H1 (cell line): ENCODE measurements at regions not wholly inside any gene's neighbourhood (a gene's known extent, or its start where the extent isn't known, plus 50 kb on each side); places are given as distances from the start of the nearest gene placed in this dataset.

ENCODE experiments used
- CHD1 ChIP-seq: IDR thresholded peaks from 2 replicates; pipeline ENCODE4 v1.6.1; 2012; ENCODE audit warnings: low read depth, low read length, improper control_type of control experiment
- CTCF ChIP-seq, 3 experiments: IDR thresholded peaks; 1 replicate in 2 of 3; 2 replicates in 1 of 3; pipeline versions ENCODE4 v1.5.1 to v1.6.1; 2011; ENCODE audit warnings: low read length in 3 of 3, mild to moderate bottlenecking in 3 of 3, inconsistent platforms in 2 of 3, low read depth in 1 of 3, moderate library complexity in 1 of 3; ENCODE audit not compliant: insufficient read depth in 1 of 3; ENCODE audit errors: control extremely low read depth in 1 of 3
- EP300 ChIP-seq, 2 experiments: IDR thresholded peaks; 1 replicate in 1 of 2; 2 replicates in 1 of 2; pipeline ENCODE4 v1.6.1; 2011 to 2012; ENCODE audit warnings: low read depth in 2 of 2, low read length in 2 of 2, mild to moderate bottlenecking in 2 of 2, borderline replicate concordance in 1 of 2, inconsistent platforms in 1 of 2, moderate library complexity in 1 of 2
- EZH2 ChIP-seq: fragments of 200-600 bp; sonication (generic); IDR thresholded peaks from 2 replicates; pipeline ENCODE4 v1.7.1; 2012; ENCODE audit warnings: low read depth, mild to moderate bottlenecking, moderate library complexity, low read length, inconsistent platforms; ENCODE audit not compliant: severe bottlenecking
- POLR2A ChIP-seq, 2 experiments: IDR thresholded peaks; 1 replicate in 1 of 2; 2 replicates in 1 of 2; pipeline ENCODE4 v1.6.1; 2011; ENCODE audit warnings: low read depth in 2 of 2, low read length in 2 of 2, mild to moderate bottlenecking in 2 of 2; ENCODE audit errors: control extremely low read depth in 1 of 2

- TF ChIP-seq POLR2A (IDR thresholded peaks at IDR 0.05; ENCODE audit: control extremely low read depth in 1 of 2, low read depth in 2 of 2, low read length in 2 of 2): no peak
- no peak for TF ChIP-seq EP300 (IDR thresholded peaks at IDR 0.05; ENCODE audit: borderline replicate concordance in 1 of 2, low read depth in 2 of 2, low read length in 2 of 2)
- no peak for TF ChIP-seq CTCF (IDR thresholded peaks at IDR 0.05; ENCODE audit: control extremely low read depth in 1 of 3, insufficient read depth in 1 of 3, low read depth in 1 of 3, low read length in 3 of 3)
- TF ChIP-seq CHD1: no peak
- TF ChIP-seq EZH2: no peak
These were observed 193.5 kb downstream of the ZFP36L2 start for GRCh38 chr2:43033016-43033270.
